ENCODE measurements at regions not wholly inside any gene's neighbourhood (a gene's known extent, or its start where the extent isn't known, plus 50 kb on each side); places are given as distances from the start of the nearest gene placed in this dataset.
"Not testable (repeated sequence)": the region's sequence is repeated elsewhere in the genome, so short reads cannot be mapped to it uniquely, and the experiment has no call there.

- DNase-seq (ENCODE audit: low spot score): no peak
Measured at GRCh38 chr1:56107275-56107638, 472.1 kb downstream of the PLPP3 start.

- no peak for DNase-seq (ENCODE audit: low spot score)
Measured at GRCh38 chr1:56106531-56107274, 472.7 kb downstream of the PLPP3 start.

GRCh38 chr1:56105397-56105796 is 474.0 kb downstream of the PLPP3 start:
- DNase-seq (ENCODE audit: low spot score): no peak

GRCh38 chr1:56099766-56100265 is 479.5 kb downstream of the PLPP3 start:
- no peak for DNase-seq (ENCODE audit: low spot score)

GRCh38 chr1:56098946-56099345 is 480.4 kb downstream of the PLPP3 start:
- DNase-seq (ENCODE audit: low spot score): no peak

GRCh38 chr1:56097713-56098112 is 481.6 kb downstream of the PLPP3 start:
- DNase-seq (ENCODE audit: low spot score): no peak

GRCh38 chr1:56095696-56096665 is 483.4 kb downstream of the PLPP3 start:
- no peak for DNase-seq (ENCODE audit: low spot score)

GRCh38 chr1:56094168-56094567 is 485.2 kb downstream of the PLPP3 start:
- DNase-seq (ENCODE audit: low spot score): no peak

GRCh38 chr1:56092684-56093570 is 486.4 kb downstream of the PLPP3 start:
- DNase-seq (ENCODE audit: low spot score): peak; percentile 13

- not testable (repeated sequence) for DNase-seq (ENCODE audit: low spot score)
Measured at GRCh38 chr1:56089826-56090225, 489.5 kb downstream of the PLPP3 start.

- DNase-seq (ENCODE audit: low spot score): no peak
Measured at GRCh38 chr1:56084246-56084645, 495.1 kb downstream of the PLPP3 start.

- no peak for DNase-seq (ENCODE audit: low spot score)
Measured at GRCh38 chr1:56081736-56082135, 497.6 kb downstream of the PLPP3 start.

GRCh38 chr1:56081173-56081572 is 498.2 kb downstream of the PLPP3 start:
- no peak for DNase-seq (ENCODE audit: low spot score)

GRCh38 chr1:56080123-56080522 is 499.2 kb downstream of the PLPP3 start:
- no peak for DNase-seq (ENCODE audit: low spot score)

- no peak for DNase-seq (ENCODE audit: low spot score)
Measured at GRCh38 chr1:56079391-56079790, 500.0 kb downstream of the PLPP3 start.

GRCh38 chr1:56077206-56077605 is 502.2 kb downstream of the PLPP3 start:
- no peak for DNase-seq (ENCODE audit: low spot score)

GRCh38 chr1:56074007-56074651 is 505.2 kb downstream of the PLPP3 start:
- no peak for DNase-seq (ENCODE audit: low spot score)

- no peak for DNase-seq (ENCODE audit: low spot score)
Measured at GRCh38 chr1:56073614-56074006, 505.8 kb downstream of the PLPP3 start.

GRCh38 chr1:56073206-56073605 is 506.2 kb downstream of the PLPP3 start:
- no peak for DNase-seq (ENCODE audit: low spot score)

- no peak for DNase-seq (ENCODE audit: low spot score)
Measured at GRCh38 chr1:56072310-56072709, 507.1 kb downstream of the PLPP3 start.

GRCh38 chr1:56071351-56071750 is 508.0 kb downstream of the PLPP3 start:
- no peak for DNase-seq (ENCODE audit: low spot score)

Measured in HuH-7.5 (cell line).